Colon (tissue), 2 donors: ENCODE measurements at regions not wholly inside any gene's neighbourhood (a gene's known extent, or its start where the extent isn't known, plus 50 kb on each side); places are given as distances from the start of the nearest gene placed in this dataset.
"Not testable (repeated sequence)": the region's sequence is repeated elsewhere in the genome, so short reads cannot be mapped to it uniquely, and the experiment has no call there.

Source experiments
- FAIRE-seq: peaks from 2 replicates; lab custom pipeline; 2012; peaks lifted over from hg19 to GRCh38; lab: Jason Lieb, UNC
- donor health status: control.
- donor health status: control.

DNA sequence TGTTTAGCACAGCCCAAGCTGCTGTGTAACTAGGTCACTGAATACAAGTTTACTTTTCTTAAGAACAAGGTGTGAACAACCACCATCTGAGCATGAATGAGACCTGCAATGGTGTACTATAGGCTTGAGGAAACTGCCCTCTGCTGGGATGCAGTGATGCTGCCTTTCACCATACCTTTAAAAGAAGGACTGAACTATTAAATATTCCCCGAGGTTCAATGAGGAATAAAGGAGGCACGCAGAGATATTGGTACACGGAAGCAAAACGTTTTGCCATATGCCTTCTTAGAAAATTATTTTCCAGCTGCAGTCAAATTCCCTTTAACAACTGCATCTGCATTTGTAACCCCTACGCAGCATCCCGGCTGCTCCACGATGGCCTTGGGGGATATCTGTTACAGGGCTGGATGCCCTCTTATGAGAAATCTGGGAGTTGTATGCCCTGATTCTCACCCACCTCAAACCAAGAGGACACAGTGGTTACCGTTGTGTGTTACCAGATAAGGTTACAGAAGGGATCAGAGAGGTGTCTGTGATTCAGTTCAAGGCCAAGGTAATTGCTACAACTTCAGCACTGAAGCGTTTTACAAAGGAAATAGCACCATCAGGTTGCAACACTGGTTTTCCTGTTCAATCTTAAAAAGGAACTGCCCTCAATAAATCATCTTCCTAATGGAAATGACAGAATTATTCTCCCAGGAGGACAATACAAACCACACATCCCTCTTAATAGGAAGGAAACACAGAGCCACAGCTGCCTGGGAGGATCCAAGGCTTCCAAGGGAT is 470.5 kb downstream of the LTN1 start:
- FAIRE-seq, result no peak

DNA sequence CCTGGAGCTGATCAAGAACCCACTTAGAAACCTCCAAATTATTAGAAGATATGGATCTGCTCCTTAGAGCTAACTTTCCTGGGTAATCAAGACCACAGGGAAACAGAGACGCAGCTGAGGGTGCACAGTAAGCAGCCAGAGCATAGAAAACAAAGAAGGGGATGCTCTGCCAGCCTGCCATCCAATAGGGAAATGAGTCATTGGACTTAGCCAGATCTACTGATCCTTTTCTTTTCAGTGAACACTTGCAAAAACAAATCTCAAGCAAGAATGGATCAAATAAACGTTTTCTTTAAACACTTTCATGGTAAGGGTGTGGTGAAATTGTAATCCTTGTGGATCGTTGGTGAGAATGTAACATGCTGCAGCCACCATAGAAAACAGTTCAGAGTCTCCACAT is 474.0 kb downstream of the LTN1 start:
- FAIRE-seq, result no peak

DNA sequence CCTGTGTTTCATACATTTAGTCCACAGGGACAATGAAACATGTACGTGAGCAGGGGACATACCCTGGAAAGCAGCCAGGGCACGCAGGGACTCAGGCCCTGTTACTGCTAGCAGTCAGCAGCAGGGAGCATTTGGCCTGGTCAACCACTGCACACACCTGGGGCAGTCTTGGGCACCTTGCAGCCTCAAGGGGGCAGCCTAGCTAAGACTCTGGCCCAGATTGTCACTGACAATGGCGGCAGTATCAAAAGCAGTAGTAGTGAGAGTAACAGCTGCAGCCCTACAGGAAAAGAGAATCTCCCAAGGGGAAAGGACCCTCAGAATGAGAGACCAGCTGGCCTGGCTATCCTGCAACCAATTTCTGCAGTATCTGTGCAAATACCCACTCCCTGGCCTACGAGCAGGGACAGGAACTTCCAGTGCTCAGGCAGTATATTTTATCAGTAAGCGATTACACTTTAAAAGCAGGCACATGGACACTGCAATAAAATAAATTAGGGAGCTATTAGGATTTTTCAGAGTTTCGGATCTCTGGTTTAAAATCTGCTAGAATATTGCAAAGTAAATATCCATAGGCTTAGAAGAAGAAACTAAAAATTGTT is 475.6 kb downstream of the LTN1 start:
- FAIRE-seq, result no peak

DNA sequence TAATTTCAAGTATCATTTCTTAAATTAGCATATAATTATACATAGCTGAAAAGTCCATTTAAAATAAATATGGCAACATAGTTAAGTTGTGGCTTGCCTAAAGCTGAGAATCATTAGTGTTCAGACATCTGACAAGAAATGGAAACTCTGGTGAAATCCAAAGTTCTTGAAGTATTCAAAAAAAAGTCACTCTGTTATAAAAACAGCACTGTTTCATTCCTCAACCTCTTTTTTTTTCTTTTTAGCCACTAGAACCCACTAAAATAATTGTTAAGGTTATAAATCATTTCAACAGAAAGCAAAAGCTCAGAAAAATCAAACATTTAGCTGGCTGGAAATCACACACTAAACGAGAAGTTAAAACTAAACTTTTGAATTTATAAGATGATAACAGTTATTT is 476.7 kb downstream of the LTN1 start:
- no peak for FAIRE-seq

DNA sequence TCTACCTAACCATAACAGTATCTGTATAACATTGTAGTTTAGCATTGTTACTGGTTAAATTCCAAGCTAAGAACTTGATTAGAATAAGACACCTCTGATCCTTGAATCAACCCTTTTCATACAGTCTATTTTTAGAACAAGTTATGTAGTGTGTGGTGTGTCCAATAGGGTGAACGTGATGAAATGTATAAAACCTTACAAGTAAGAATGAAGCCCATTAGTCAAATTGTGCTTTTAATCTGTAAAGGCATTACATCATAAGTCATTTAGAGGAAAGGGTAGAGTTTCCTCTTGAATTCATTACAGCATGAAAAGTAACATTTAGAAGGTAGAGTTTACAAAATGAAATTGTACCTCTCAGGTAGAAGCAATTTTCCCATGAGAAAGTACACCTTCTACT is 479.2 kb downstream of the LTN1 start:
- FAIRE-seq, result no peak

DNA sequence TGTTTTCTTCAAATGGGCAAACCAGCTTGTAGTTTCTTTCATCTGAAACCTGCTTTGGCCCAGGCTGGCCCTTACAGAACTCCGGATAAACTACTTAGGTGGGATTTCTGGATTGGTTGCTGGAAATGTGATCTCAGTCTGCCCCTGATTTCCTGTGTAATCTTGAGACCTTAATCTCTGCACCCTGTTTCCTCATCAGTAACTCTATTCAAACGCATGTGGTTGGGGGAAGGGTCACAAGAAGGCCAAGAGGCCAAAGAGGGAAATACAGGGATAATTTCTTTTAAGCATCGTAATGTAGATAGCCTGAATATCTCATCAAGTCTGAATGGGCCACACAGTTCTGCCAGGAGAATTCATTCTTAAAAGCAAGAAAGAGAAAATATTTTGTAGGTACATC is 483.6 kb downstream of the LTN1 start:
- no peak for FAIRE-seq

DNA sequence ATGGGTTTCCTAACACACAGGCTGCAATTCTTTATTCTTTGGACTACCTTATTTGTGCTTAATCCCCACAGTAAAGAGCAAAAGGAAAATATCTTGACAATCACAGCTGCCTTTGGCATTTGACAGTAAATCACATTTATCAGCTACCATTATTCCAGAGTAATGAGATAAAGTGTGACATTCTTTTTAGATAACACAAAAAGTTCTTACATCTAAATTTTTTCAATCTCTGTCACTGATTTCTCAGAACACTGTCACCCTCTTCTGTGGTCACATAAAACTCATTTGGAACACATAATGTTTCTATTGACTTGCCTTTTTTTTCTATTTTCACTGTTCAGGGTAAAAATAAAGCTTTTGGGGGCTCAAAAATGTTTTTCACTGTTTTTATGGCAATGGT is 484.6 kb downstream of the LTN1 start:
- FAIRE-seq, result no peak

DNA sequence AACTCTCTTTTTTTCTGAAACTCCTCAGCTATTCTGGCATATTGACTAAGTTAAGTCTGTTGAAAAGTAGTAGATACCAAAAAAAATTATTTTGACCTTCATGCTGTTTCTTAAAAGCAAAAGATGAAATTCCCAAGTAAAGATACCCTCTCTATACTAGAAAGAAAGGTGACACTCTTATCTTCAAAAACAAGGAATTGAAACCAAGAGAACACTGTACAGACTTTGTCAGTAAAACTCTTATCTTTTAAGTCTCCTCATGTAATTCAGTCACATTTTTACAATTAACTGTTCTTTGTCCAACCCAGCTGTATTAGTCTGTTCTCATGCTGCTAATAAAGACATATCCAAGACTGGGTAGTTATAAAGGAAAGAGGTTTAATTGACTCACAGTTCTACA is 496.2 kb downstream of the LTN1 start:
- no peak for FAIRE-seq

DNA sequence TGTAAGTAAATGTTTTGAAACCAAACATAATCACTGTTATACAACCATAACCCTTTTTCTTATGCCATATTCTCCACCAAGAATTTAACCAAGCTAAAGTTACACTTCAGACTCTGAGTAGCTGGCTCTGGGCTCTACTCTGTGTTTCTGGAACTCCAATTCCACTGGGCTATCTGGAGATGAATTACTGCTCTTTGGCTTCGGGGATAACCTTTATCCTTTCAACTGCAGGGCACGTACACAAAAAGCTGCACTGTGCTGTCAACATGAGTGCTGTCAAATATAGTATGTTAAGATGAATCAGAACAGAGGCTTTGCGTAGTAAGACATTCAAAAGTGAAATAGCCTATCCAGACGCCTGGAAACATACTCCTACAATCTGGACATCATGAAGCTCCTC is 500.6 kb downstream of the LTN1 start:
- no peak for FAIRE-seq

DNA sequence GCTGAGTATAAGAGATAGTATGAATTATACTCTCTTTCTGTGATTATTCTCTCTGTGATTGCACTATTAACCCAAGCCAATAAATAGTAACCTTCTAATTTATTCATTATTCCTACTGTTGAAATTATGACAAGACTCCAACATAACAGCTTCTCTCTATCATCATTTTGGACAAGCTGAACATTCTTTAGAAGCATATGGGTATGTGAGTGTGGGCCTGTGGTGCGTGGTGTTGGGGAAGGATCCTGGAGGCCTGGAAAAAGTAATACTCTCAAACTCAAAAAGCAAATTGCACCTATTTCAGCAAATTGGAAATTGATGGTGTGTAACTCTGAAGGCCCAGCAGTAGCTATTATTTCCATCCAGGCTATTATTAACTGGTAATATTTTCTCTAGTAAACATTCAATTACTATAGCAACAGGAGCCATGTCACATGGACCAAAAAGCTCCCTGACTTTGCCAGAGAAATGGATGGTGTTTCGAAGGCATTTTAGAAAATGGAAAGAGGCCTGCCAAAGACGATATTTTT is 502.8 kb downstream of the LTN1 start:
- no peak for FAIRE-seq

DNA sequence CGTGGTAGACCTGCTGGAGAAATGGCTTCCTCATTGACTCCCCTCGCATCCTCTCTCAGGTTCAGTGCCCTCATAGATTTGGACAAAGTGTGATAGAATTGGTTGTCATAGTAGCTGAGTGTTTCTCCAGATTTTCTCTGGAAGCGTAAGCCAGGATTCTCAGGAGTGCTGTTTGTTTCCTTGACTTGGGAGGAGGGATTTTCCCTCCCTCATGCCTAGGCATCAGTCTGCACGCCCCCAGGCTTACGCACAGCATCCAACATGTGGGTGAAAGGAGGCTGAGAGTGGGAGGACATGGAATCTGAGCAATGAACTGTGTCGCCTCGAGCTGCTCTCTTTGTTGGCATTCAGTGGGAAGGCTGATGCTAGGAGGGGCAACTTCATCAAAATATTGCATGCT is 503.5 kb downstream of the LTN1 start:
- no peak for FAIRE-seq

DNA sequence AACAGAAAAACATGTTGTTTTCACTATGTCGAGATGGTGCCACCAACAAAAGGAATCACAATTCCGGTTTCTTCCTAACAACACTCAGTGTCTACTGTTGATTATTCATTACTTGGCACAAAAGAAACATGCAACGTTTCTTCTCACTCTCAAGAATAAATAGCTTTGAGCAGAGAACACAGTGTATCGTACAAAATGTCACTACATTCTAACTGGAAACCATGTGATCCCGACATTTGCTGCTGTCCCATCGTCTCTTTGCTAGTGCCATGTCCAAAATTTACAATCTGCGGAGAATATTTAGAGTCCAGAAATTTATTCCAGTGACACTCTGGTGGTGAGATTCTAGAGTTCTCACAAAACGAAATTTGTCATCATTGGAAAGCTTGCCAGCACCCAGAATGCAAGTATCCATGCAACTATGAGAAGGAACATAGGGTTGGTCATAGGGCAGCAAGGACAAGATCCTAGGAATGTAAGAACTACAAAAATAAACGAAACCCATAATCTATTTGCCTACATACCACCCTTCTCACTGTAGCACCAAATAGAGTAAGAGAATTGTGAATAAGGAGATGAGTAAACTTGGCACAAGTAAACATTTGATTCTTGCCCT is 505.1 kb downstream of the LTN1 start:
- no peak for FAIRE-seq

DNA sequence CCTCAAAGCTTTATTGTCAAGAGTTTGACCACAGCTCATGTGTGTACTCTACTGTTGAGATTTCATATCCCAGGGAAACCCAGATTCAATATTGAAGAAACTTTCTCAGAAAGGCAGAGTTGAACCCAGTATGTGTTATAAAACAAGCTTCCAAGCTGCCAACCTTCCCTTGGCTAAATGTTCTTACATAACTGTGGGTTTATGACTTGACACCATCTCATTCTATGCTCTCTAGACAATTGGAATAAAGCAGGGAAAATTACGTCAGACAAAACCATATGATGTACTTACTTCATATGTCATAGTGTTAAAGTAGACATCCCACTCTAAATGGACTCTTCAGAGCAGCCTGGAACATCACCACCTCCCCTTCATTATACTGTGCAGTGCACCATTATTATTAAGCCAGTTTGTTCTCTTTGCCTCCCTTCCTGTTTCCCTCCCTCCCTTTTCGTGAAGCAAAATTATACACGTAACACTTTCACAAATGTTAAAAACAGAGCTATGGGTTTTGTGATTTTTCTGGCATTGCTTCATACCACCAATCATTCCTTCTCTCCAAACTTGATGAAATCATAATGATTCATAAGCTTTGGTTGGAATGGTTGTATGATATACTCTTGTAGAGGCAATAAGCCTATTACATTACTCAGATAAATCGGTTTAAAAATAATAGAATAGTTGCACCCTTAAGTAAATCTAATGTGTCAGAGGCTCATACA is 507.2 kb downstream of the LTN1 start:
- FAIRE-seq, result no peak

DNA sequence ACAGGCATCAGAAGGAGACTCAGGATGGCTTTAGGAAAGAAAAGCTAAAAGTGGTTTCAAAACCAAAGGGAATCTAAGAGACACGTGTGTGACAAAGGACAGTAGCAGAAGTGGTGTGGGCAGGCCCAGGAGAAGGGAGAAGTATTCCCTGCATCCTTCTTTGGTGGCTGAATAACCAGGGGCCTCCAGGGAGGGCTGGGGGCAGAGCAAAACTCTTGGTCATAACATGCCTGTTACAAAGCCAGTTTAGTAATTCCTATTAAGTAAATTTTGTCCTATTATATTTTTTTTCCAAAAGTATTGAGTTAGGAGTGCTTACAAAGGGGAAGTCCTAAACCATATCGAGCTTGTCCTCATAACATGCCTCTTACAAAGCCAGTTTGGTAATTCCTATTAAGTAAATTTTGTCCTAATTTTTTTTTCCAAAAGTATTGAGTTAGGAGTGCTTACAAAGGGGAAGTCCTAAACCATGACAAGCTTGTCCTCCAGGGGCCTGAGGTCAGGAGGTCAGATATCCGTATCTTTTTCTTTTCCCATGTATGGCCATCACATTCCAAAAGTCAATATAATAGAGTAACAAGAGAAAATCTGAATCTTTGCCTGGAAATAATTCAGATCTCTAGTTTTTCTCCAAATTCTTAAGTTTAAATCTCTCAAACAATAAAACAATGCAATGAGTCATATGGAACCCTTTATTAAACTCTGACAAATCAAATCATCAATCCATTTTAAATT is 509.2 kb downstream of the LTN1 start:
- no peak for FAIRE-seq

DNA sequence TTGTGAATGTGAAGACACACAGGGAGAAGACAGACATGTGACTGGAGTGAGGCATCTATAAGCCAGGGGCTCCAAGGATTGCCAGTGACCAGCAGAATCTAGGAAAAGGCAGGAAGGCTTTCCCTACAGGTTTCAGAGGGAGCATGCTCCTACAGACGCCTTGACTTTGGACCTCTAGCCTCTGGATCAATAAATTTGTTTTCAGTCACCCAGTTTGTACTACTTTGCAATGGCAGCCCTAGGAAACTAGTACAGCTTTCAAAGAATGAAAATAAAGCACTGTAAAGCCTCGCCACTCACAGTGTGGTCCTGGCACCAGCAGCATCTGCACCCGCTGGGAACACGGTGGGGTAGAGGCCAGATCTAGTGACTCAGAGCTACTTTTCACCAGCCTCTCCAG is 510.0 kb downstream of the LTN1 start:
- no peak for FAIRE-seq

DNA sequence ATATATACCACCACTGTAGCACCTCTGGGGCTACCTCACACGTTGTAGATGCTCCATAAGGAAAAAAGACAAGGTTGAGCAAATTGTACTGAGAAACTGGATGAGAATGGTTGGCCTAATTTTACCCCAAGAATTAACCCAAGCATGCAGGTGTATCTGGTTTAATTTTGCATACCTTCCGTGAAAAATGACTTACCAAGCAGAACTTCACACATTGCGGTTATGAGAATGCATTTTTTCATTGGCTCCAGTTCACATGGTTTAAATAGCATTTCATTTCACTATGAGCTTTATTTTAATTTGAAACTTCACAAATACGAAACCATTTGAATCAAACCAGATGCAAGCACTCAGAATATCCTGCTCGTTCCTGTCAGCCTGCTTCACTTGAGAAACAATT is 512.2 kb downstream of the LTN1 start:
- no peak for FAIRE-seq

DNA sequence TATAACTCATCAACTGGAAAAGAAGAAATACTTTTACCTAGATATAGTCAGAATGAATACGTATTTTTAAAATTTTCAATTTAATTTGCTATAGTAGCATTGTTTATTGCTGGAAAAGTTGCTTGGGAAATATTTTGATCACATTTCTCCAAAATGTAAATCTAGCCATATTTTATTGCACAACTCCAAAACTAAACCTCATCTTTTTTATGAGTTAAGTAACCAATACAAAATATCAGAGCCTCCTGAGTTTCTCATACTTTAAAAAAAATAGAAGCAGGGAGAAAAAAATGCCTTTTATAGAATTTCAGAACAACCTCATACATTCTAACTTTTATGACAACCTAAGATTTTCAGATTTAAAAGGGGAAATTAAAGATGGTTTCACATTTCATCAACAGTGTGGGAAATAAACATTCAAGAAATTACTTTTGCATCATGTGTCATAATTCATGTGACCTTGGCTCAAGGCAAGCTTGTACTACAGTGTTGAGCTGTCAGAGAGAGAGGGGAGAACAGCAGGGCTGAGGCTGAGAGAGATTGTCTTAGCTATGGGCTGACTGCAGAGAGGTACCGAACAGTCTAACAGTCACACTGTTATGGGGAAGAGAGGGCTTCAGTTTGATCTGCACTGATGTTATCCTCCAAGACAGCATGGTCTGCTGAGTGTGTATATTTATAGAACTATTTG is 519.0 kb downstream of the LTN1 start:
- FAIRE-seq, result no peak

DNA sequence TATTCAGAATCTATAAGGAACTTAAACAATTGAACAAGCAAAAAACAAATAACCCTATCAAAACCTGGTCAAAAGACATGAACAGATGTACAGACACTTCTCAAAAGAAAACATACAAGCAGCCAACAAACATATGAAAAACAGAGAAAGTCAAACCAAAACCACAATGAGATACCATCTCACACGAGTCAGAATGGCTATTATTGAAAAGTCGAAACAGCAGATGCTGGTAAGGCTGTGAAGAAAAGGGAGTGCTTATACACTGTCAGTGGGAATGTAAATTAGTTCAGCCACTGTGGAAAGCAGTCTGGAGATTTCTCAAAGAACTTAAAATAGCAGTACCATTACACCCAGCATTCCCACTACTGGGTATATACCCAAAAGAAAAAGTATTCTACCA is 520.1 kb downstream of the LTN1 start:
- not testable (repeated sequence) for FAIRE-seq

DNA sequence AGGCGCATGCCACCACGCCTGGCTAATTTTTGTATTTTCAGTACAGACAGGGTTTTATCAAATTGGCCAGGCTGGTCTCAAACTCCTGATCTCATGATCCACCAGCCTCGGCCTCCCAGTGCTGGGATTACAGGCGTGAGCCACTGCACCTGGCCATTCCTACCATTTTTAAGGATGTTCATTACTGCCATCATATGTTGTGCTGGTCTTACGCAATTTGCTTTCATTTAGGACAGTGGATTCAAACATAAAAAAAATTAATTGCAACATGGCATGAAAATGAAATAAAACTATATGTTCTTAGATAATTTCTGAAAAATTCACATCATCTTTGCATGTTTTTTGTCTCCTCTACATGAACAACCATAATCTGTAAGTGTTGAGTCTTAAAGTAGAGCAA is 527.7 kb downstream of the LTN1 start:
- no peak for FAIRE-seq

DNA sequence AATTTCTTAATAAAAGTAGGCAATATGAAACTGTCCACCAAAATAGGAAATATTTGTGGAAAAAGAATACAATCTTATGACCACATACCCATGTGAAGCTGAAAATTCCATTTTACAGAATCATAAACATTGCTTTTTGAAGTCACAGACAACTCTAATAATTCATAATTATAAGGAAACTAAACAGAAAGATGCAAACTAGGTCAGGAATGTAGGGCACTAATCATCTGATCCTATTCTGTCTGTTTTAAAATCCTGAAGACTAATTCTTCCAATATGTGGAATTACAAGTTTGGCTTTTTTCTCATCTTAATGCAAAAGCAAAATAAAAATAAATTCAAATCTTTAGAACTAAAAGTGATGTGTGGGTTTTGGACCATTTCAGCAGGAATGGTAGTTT is 528.6 kb downstream of the LTN1 start:
- FAIRE-seq, result no peak

DNA sequence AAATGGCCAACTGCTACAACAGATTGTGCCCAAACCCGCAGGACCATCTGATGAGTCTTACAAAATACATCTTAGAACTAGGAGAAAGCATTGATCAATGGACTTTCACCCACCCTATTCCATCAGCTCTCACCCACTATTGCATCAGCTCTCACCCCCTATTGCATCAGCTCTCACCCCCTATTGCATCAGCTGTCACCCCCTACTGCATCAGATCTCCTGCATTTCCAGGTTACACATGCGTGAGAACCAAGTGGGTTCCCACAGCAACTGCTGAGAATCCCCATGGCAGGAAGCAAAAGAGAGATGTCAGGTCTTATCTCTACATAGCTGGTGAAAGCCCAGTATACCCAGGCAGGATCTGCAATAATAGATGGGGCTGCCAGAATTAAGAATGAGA is 533.5 kb downstream of the LTN1 start:
- FAIRE-seq, result no peak

DNA sequence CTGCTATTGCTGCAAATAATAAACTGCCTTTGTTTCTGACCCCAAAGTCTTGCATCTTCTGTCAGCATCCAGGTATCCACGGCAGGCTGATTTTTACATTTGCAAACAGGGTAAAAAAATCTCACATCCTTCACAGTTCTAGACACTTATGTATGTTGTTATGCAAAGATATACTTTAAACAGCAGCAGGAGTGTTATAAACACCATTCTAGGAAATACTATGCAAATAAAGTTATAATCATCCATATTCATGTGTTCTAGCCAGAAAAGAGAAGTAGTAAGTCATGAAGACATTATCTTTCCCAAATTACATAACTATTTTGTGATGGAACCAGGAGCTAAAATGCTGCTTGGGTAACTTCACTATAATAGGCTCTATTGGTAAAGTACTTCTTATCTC is 534.2 kb downstream of the LTN1 start:
- FAIRE-seq, result no peak
